Stomach (tissue), 8 donors: ENCODE measurements at regions not wholly inside any gene's neighbourhood (a gene's known extent, or its start where the extent isn't known, plus 50 kb on each side); places are given as distances from the start of the nearest gene placed in this dataset.

ENCODE experiments used
- DNase-seq, 2 donors: peaks; one replicate each; pipeline versions ENCODE4 v3.0.0 to v3.0.0-alpha.2; 2013 to 2019
- H3K27ac ChIP-seq, 5 donors: fragments of 200-600 bp in 4 of 5; sonication (generic) in 4 of 5; one replicate each; pipeline ENCODE4 v1.5.1; 2013 to 2019; ENCODE audit warnings: mild to moderate bottlenecking in 1 of 5, moderate library complexity in 1 of 5
- H3K27me3 ChIP-seq, 3 donors: fragments of 200-600 bp; sonication (generic); one replicate each; pipeline ENCODE4 v1.5.1; 2017 to 2019; ENCODE audit warnings: mixed run types in 1 of 3
- H3K36me3 ChIP-seq, 4 donors: fragments of 200-600 bp; sonication (generic); 1 replicate in 3 of 4; 2 replicates in 1 of 4; pipeline ENCODE4 v1.5.1; 2016 to 2019
- H3K4me1 ChIP-seq, 4 donors: fragments of 200-600 bp; sonication (generic); one replicate each; pipeline ENCODE4 v1.5.1; 2016 to 2019
- H3K4me3 ChIP-seq, 4 donors: fragments of 200-600 bp; sonication (generic) in 3 of 4; one replicate each; pipeline ENCODE4 v1.5.1; 2016 to 2019; ENCODE audit warnings: mild to moderate bottlenecking in 1 of 4
- H3K9me3 ChIP-seq, 4 donors: fragments of 200-600 bp; sonication (generic); one replicate each; pipeline ENCODE4 v1.5.1; 2016 to 2019
- EP300 ChIP-seq: sonication (generic); formaldehyde crosslinking; IDR thresholded peaks from one replicate; pipeline ENCODE4 v1.6.1; 2017; ENCODE audit warnings: antibody characterized with exemption
- POLR2A ChIP-seq, 4 donors: fragments of 450-650 bp; IDR thresholded peaks; one replicate each; pipeline ENCODE4 v1.6.1; 2016; ENCODE audit warnings: antibody characterized with exemption in 4 of 4, control low read depth in 2 of 4, mild to moderate bottlenecking in 1 of 4, moderate library complexity in 1 of 4
- POLR2AphosphoS5 ChIP-seq, 3 donors: sonication (generic); formaldehyde crosslinking; IDR thresholded peaks; one replicate each; pipeline ENCODE4 v1.6.1; 2016; ENCODE audit warnings: antibody characterized with exemption in 3 of 3
- WGBS, 5 donors: extraction: QIAGEN DNeasy Blood & Tissue Kit in 3 of 5; methylation state at CpG; one replicate each; pipeline versions ENCODE4 v1.1.5 to v1.1.7; 2013 to 2018; 5-methylcytosine and 5-hydroxymethylcytosine counted together
- intact Hi-C: fragments of 100-400 bp; cut with DNase I; formaldehyde crosslinking; loops from one replicate; pipeline ENCODE4 v1.15.1; 2023; ENCODE audit warnings: low total_unique reads
- TF ChIP-seq, protein P1 (sequence below), 7 experiments: fragments of 450-650 bp in 4 of 7; fragments of 200-600 bp in 3 of 7; sonication (generic) in 3 of 7; IDR thresholded peaks; one replicate each; pipeline ENCODE4 v1.5.1; 2016 to 2019; ENCODE audit warnings: antibody characterized with exemption in 7 of 7, control low read depth in 2 of 7, mild to moderate bottlenecking in 1 of 7
- donor health status: healthy with polysubstance abuse.
- donor health status: Bipolar disorder and iron deficiency.
- donor health status: healthy.

DNA sequence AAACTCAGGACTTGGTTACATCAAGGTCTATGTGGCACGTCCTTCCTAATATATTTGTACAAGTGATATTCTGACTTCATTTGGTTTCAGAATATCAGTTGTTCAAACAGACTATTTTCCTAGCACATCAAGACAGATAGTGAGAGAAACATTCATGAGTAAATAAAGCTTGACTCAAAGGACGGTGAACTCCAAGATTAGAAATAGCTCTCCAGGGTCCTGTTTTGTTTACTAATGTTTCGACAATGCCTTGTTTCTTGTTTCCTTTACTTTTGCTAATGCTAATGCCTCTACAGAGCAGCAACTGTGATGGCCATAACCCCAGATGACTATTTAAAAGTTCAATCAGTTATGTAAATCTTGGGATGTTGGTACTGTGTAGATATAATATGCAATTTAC, 313.9 kb downstream of the KLF12 start:
- no peak overlapping the region for H3K4me3 ChIP-seq
- no peaks in the 10 kb centered on the region for H3K9me3 ChIP-seq
- H3K27me3 ChIP-seq = no peaks in the 10 kb centered on the region
- no peaks in the 10 kb centered on the region for H3K36me3 ChIP-seq
- 70 to 80% (median 74%) methylated on average over 3 of the region's 3 CpGs for WGBS, 5 donors
- intact Hi-C loops = no loop called here
- DNase-seq = no peak
- TF ChIP-seq POLR2A (IDR thresholded peaks at IDR 0.05) (no peak), EP300 (no peak), POLR2AphosphoS5 (IDR thresholded peaks at IDR 0.05) (no peak)
- TF ChIP-seq, protein P1, sequence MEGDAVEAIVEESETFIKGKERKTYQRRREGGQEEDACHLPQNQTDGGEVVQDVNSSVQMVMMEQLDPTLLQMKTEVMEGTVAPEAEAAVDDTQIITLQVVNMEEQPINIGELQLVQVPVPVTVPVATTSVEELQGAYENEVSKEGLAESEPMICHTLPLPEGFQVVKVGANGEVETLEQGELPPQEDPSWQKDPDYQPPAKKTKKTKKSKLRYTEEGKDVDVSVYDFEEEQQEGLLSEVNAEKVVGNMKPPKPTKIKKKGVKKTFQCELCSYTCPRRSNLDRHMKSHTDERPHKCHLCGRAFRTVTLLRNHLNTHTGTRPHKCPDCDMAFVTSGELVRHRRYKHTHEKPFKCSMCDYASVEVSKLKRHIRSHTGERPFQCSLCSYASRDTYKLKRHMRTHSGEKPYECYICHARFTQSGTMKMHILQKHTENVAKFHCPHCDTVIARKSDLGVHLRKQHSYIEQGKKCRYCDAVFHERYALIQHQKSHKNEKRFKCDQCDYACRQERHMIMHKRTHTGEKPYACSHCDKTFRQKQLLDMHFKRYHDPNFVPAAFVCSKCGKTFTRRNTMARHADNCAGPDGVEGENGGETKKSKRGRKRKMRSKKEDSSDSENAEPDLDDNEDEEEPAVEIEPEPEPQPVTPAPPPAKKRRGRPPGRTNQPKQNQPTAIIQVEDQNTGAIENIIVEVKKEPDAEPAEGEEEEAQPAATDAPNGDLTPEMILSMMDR (IDR thresholded peaks at IDR 0.05) = no peak
- no peaks in the 10 kb centered on the region for H3K4me1 ChIP-seq
- H3K27ac ChIP-seq = no peak overlapping the region

DNA sequence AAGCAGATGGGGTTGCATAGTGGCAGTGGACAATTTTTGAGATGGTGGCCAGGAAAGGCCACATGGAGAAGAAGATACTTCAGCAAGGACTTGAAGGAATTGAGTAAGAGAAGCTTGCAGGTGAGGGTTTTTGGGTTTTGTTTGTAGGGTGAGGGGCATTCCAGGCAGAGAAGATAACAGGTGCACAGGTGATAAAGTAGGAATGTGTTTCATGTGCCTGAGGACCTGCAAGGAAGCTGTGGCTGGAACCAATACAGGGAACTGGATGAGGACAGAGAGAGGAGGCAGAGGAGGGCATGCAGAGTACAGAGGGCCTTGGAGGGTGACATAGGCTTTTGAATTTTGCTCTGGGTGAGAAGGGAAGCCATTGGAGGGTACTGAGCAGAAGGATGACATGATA, 314.5 kb downstream of the KLF12 start:
- H3K4me3 ChIP-seq = no peak overlapping the region
- TF ChIP-seq EP300 = no peak
- TF ChIP-seq POLR2A (IDR thresholded peaks at IDR 0.05) = no peak
- TF ChIP-seq, protein P1 (IDR thresholded peaks at IDR 0.05) = no peak
- no peak for TF ChIP-seq POLR2AphosphoS5 (IDR thresholded peaks at IDR 0.05)
- H3K27ac ChIP-seq = no peak overlapping the region
- H3K4me1 ChIP-seq = no peaks in the 10 kb centered on the region
- H3K36me3 ChIP-seq = no peaks in the 10 kb centered on the region
- no peaks in the 10 kb centered on the region for H3K9me3 ChIP-seq
- intact Hi-C loops = no loop called here
- DNase-seq = no peak
- H3K27me3 ChIP-seq = no peaks in the 10 kb centered on the region

DNA sequence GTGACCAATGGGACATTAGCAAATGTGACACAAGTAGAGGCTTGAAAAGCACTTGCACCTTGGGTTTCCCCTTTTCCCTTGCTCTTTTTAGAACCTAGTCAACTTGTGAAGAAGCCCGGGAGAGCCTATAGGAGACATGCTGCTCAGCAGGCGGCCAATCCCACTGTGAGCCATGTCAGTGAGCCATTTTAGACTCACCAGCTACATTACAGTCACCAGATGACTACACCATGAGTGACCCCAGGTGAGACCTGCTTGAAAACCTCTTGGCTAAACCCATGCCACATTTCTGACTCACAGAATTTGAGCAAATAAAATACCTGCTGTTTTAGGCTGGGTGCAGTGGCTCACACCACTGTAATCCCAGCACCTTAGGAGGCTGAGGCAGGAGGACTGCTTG, 317.5 kb downstream of the KLF12 start:
- no peaks in the 10 kb centered on the region for H3K4me1 ChIP-seq
- TF ChIP-seq POLR2AphosphoS5 (IDR thresholded peaks at IDR 0.05) = no peak
- TF ChIP-seq POLR2A (IDR thresholded peaks at IDR 0.05) = no peak
- no peak for TF ChIP-seq EP300
- TF ChIP-seq, protein P1 (IDR thresholded peaks at IDR 0.05) = no peak

GRCh38 chr13:73815796-73816195, 318.4 kb downstream of the KLF12 start:
- H3K27me3 ChIP-seq = no peaks in the 10 kb centered on the region
- peaks cover 0 to 5% (median 0%) of the 10 kb centered on the region in 4 donors for H3K36me3 ChIP-seq
- H3K9me3 ChIP-seq = no peaks in the 10 kb centered on the region
- no peak overlapping the region for H3K27ac ChIP-seq
- no peak for DNase-seq
- intact Hi-C loops = no loop called here
- TF ChIP-seq POLR2A (IDR thresholded peaks at IDR 0.05) (no peak), EP300 (no peak), POLR2AphosphoS5 (IDR thresholded peaks at IDR 0.05) (no peak)
- TF ChIP-seq, protein P1 (IDR thresholded peaks at IDR 0.05) = no peak
- H3K4me3 ChIP-seq = no peak overlapping the region
- no peaks in the 10 kb centered on the region for H3K4me1 ChIP-seq

More for the DNA sequence above, 317.5 kb downstream of the KLF12 start:
- no peaks in the 10 kb centered on the region for H3K9me3 ChIP-seq
- peaks cover 0 to 5% (median 0%) of the 10 kb centered on the region in 4 donors for H3K36me3 ChIP-seq
- no peak for DNase-seq
- no peak overlapping the region for H3K4me3 ChIP-seq
- intact Hi-C loops = no loop called here
- 94 to 97% (median 96%) methylated on average over 2 of the region's 2 CpGs for WGBS, 5 donors
- no peak overlapping the region for H3K27ac ChIP-seq
- no peaks in the 10 kb centered on the region for H3K27me3 ChIP-seq
